ENCODE measurements at regions not wholly inside any gene's neighbourhood (a gene's known extent, or its start where the extent isn't known, plus 50 kb on each side); places are given as distances from the start of the nearest gene placed in this dataset.

GRCh38 chr7:85521108-85521694 lies 334.3 kb upstream of the SEMA3D start:
- Histone ChIP-seq H3K4me2 (ENCODE audit: low read length) (no peak overlapping the region), H3K9me2 (ENCODE audit: low read depth, low read length) (no peaks in the 10 kb centered on the region), H4K20me1 (ENCODE audit: insufficient read depth, low read length) (no peaks in the 10 kb centered on the region), H2AFZ (ENCODE audit: low read length) (no peak overlapping the region), H3K36me3 (ENCODE audit: insufficient read depth, low read length) (no peaks in the 10 kb centered on the region), H3K4me1 (ENCODE audit: insufficient read depth, low read length, severe bottlenecking) (no peaks in the 10 kb centered on the region), H3K4me3 (ENCODE audit: low read depth, low read length, poor library complexity, severe bottlenecking) (no peak overlapping the region), H3K27ac (ENCODE audit: low read depth, low read length, poor library complexity, severe bottlenecking) (no peak overlapping the region), H3K9me3 (ENCODE audit: low read length) (no peaks in the 10 kb centered on the region), H3F3A (ENCODE audit: insufficient read depth, low read length) (no peaks in the 10 kb centered on the region), H3K27me3 (ENCODE audit: insufficient read depth, low read length) (no peaks in the 10 kb centered on the region), H3K9ac (ENCODE audit: low read length) (no peak overlapping the region), H3K79me2 (ENCODE audit: insufficient read depth, low read length) (no peaks in the 10 kb centered on the region)
- TF ChIP-seq EZH2 (IDR thresholded peaks at IDR 0.05; ENCODE audit: borderline replicate concordance, low read length) (no peak), CTCF (IDR thresholded peaks at IDR 0.05; ENCODE audit: low read length) (no peak)

- Histone ChIP-seq H3K4me2 (ENCODE audit: low read length) (no peak overlapping the region), H2AFZ (ENCODE audit: low read length) (no peak overlapping the region), H3K4me1 (ENCODE audit: insufficient read depth, low read length, severe bottlenecking) (no peaks in the 10 kb centered on the region), H3K9me3 (ENCODE audit: low read length) (no peaks in the 10 kb centered on the region), H3F3A (ENCODE audit: insufficient read depth, low read length) (no peaks in the 10 kb centered on the region), H4K20me1 (ENCODE audit: insufficient read depth, low read length) (no peaks in the 10 kb centered on the region), H3K27ac (ENCODE audit: low read depth, low read length, poor library complexity, severe bottlenecking) (no peak overlapping the region), H3K36me3 (ENCODE audit: insufficient read depth, low read length) (no peaks in the 10 kb centered on the region), H3K9me2 (ENCODE audit: low read depth, low read length) (no peaks in the 10 kb centered on the region), H3K27me3 (ENCODE audit: insufficient read depth, low read length) (no peaks in the 10 kb centered on the region), H3K4me3 (ENCODE audit: low read depth, low read length, poor library complexity, severe bottlenecking) (no peak overlapping the region), H3K9ac (ENCODE audit: low read length) (no peak overlapping the region), H3K79me2 (ENCODE audit: insufficient read depth, low read length) (no peaks in the 10 kb centered on the region)
- TF ChIP-seq CTCF (IDR thresholded peaks at IDR 0.05; ENCODE audit: low read length) = no peak
- TF ChIP-seq EZH2 (IDR thresholded peaks at IDR 0.05; ENCODE audit: borderline replicate concordance, low read length) = no peak
Measured at GRCh38 chr7:85520175-85520574, 333.3 kb upstream of the SEMA3D start.

GRCh38 chr7:85516675-85517074 lies 329.8 kb upstream of the SEMA3D start:
- Histone ChIP-seq H3F3A (ENCODE audit: insufficient read depth, low read length) (no peaks in the 10 kb centered on the region), H3K79me2 (ENCODE audit: insufficient read depth, low read length) (no peaks in the 10 kb centered on the region), H3K9ac (ENCODE audit: low read length) (no peak overlapping the region), H3K27ac (ENCODE audit: low read depth, low read length, poor library complexity, severe bottlenecking) (no peak overlapping the region), H3K36me3 (ENCODE audit: insufficient read depth, low read length) (no peaks in the 10 kb centered on the region), H2AFZ (ENCODE audit: low read length) (no peak overlapping the region), H3K9me3 (ENCODE audit: low read length) (no peaks in the 10 kb centered on the region), H3K4me2 (ENCODE audit: low read length) (no peak overlapping the region), H3K27me3 (ENCODE audit: insufficient read depth, low read length) (no peaks in the 10 kb centered on the region), H4K20me1 (ENCODE audit: insufficient read depth, low read length) (no peaks in the 10 kb centered on the region), H3K9me2 (ENCODE audit: low read depth, low read length) (no peaks in the 10 kb centered on the region), H3K4me1 (ENCODE audit: insufficient read depth, low read length, severe bottlenecking) (no peaks in the 10 kb centered on the region), H3K4me3 (ENCODE audit: low read depth, low read length, poor library complexity, severe bottlenecking) (no peak overlapping the region)
- TF ChIP-seq CTCF (IDR thresholded peaks at IDR 0.05; ENCODE audit: low read length) = no peak
- TF ChIP-seq EZH2 (IDR thresholded peaks at IDR 0.05; ENCODE audit: borderline replicate concordance, low read length) = no peak

All from OCI-LY1 (cell line).